ENCODE measurements at regions not wholly inside any gene's neighbourhood (a gene's known extent, or its start where the extent isn't known, plus 50 kb on each side); places are given as distances from the start of the nearest gene placed in this dataset.

DNA sequence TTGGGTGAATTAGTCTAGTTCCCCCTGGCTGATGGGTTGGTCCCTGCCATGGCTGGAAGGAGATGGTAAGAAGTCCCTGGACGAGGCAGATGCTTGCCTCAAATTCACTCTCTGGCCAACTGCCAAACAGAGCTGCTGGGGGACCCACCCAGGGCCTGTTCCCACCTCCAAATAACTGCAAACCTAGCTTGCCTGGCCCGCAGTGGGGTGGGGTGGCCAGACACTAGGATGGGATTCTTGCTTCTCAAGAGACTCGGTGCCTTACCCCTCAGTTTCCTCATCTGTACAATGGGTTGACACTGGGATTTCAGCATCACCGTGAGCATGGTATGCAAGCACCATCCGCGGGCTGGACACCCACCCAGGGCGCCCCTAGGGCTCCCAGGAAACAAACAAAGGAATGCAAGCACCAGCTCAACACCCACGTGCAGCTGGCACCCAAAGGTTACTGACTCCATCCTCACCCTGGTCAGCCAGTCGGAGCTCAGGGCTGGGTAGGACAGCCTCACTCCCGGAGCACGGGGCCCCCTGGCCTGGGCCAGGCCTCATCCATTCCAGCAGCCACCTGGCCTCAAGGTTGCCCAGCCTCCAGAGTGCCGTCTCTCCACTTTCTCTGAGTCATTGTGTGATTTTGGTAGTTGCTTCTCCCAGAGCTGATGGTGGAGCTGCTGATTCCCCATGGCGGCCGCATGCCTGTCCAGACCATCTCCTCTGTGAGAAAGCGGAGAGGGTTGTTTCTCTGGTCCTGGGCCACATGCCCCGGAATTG, 205.2 kb upstream of the RTL1 start:
- no peak for DNase-seq (ENCODE audit: low read depth, low spot score)
- TF ChIP-seq CTCF (IDR thresholded peaks at IDR 0.05; ENCODE audit: insufficient read depth, low read length, missing control alignments), result no peak
- POLR2A ChIA-PET, result no interaction called here
- CTCF ChIA-PET, result no interaction called here
- no peak overlapping the region for H3K4me3 ChIP-seq (ENCODE audit: low read depth, low read length)

GRCh38 chr14:101109347-101109638, 205.8 kb upstream of the RTL1 start:
- no peak for TF ChIP-seq CTCF (IDR thresholded peaks at IDR 0.05; ENCODE audit: insufficient read depth, low read length, missing control alignments)

DNA sequence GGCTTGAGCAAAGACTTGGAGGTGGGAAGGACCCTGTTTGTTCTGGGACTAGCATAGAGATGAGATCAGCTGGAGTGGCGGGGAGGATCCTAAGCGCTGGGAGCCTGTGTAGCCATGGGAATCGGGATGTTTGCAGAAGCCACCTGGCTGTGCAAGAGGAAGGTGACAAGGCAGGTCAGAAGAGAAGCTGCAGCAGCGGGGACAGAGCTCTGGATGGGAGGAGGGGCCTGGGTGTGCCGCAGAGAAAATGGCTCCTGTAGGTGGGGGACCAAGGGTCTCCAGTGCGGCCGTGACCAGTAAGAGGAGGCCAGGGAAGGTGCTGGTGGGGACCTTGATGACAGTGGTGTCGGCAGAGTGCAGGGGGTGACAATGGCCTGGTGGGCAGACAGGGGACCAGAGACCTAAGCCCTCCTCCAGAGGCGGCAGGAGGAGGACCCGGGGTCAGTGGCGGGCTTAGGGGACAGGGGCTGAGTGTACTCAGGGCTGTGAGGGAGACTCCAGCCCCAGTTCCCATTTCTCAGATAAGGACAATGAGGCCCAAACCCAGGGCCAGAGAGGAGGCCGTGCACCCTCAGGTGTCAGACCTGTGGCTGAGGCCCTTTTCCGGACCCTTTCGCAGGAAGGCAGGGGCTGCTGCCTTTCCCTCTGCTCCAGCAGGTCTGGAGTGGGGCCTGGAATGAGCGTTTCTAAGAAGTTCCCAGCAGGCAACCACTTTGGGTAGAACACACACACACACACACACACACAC, 206.6 kb upstream of the RTL1 start:
- no peak overlapping the region for H3K4me3 ChIP-seq (ENCODE audit: low read depth, low read length)
- TF ChIP-seq CTCF (IDR thresholded peaks at IDR 0.05; ENCODE audit: insufficient read depth, low read length, missing control alignments), result no peak
- DNase-seq (ENCODE audit: low read depth, low spot score), result no peak
- POLR2A ChIA-PET, result no interaction called here
- CTCF ChIA-PET, result no interaction called here

More at GRCh38 chr14:101109347-101109638, 205.8 kb upstream of the RTL1 start:
- H3K4me3 ChIP-seq (ENCODE audit: low read depth, low read length), result no peak overlapping the region
- POLR2A ChIA-PET, result no interaction called here
- DNase-seq (ENCODE audit: low read depth, low spot score), result no peak
- CTCF ChIA-PET, result no interaction called here

DNA sequence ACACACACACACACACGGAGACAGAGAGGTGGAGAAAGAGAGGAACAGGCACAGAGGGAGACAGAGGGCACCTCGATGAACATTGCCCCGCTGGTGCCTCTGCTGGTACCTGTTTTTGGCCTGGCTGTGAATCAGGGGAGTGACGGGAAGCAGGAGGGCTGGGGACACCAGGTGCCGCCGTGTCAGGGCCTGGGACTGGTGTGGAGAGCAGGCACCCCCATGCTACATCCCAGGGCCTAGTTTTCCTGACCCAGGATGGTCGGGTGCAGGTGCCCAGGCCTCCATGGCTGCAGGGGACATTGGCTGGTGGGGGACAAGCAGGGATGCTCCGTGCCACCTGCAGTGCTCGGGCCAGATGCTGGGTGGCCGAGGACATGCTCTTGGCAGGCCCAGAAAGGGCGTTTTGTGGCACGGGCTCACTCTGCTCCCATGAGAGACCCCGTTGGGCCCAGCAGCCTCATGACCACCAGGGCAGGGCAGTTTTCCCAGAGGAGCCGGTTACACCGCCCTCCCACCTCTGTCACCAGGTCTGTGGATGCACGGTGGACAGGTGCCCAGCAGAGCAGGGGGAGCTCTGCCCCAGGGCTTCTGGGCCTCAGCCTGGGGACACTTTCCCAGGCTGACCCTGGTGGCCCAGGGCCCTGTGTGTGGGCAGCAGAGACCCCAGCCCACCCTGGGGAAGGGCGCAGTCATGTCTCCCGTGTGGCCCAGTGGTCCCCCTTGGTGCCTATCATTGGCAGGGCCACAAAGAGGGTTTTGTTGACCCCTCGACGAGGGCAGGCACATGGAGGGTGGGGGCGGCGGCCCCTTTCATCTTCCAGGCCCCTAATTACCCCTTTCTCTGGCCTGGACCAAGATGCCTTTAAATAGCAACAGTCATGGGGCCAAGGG, 207.5 kb upstream of the RTL1 start:
- POLR2A ChIA-PET, result no interaction called here
- no peak for DNase-seq (ENCODE audit: low read depth, low spot score)
- H3K4me3 ChIP-seq (ENCODE audit: low read depth, low read length), result no peak overlapping the region
- TF ChIP-seq CTCF (IDR thresholded peaks at IDR 0.05; ENCODE audit: insufficient read depth, low read length, missing control alignments), result no peak
- CTCF ChIA-PET, result no interaction called here

GRCh38 chr14:101111620-101112290, 208.2 kb upstream of the RTL1 start:
- no peak for DNase-seq (ENCODE audit: low read depth, low spot score)
- POLR2A ChIA-PET, result no interaction called here
- H3K4me3 ChIP-seq (ENCODE audit: low read depth, low read length), result no peak overlapping the region
- CTCF ChIA-PET, result interaction anchor here (1.1 kb wide), 1 partner anchor 8 kb away, joined by 3 read pairs; no protein-coding TSS in a partner anchor
- no peak for TF ChIP-seq CTCF (IDR thresholded peaks at IDR 0.05; ENCODE audit: insufficient read depth, low read length, missing control alignments)

All from AG04449 (cell line).